ENCODE measurements at regions not wholly inside any gene's neighbourhood (a gene's known extent, or its start where the extent isn't known, plus 50 kb on each side); places are given as distances from the start of the nearest gene placed in this dataset.
"Not testable (repeated sequence)": the region's sequence is repeated elsewhere in the genome, so short reads cannot be mapped to it uniquely, and the experiment has no call there.

- DNase-seq, result no peak
These were observed 207.5 kb downstream of the MN1 start for GRCh38 chr22:27594020-27594419.

GRCh38 chr22:27594474-27595134, 207.0 kb downstream of the MN1 start:
- no peak for DNase-seq

- no peak for DNase-seq
These were observed 205.3 kb downstream of the MN1 start for GRCh38 chr22:27596133-27596870.

GRCh38 chr22:27597703-27598444, 203.7 kb downstream of the MN1 start:
- no peak for DNase-seq

- no peak for DNase-seq
These were observed 202.8 kb downstream of the MN1 start for GRCh38 chr22:27598792-27599191.

GRCh38 chr22:27601195-27601594, 200.4 kb downstream of the MN1 start:
- DNase-seq, result no peak

- DNase-seq, result no peak
These were observed 199.2 kb downstream of the MN1 start for GRCh38 chr22:27602390-27602789.

GRCh38 chr22:27603111-27603799, 198.3 kb downstream of the MN1 start:
- DNase-seq, result no peak

- no peak for DNase-seq
These were observed 197.8 kb downstream of the MN1 start for GRCh38 chr22:27603800-27604144.

GRCh38 chr22:27605390-27605789, 196.2 kb downstream of the MN1 start:
- no peak for DNase-seq

GRCh38 chr22:27607750-27608149, 193.8 kb downstream of the MN1 start:
- DNase-seq, result not testable (repeated sequence)

GRCh38 chr22:27609451-27609888, 192.1 kb downstream of the MN1 start:
- DNase-seq, result no peak

GRCh38 chr22:27610164-27610563, 191.4 kb downstream of the MN1 start:
- not testable (repeated sequence) for DNase-seq

GRCh38 chr22:27610863-27611786, 190.4 kb downstream of the MN1 start:
- DNase-seq, result no peak

GRCh38 chr22:27612115-27612514, 189.4 kb downstream of the MN1 start:
- DNase-seq, result no peak

- DNase-seq, result no peak
These were observed 188.2 kb downstream of the MN1 start for GRCh38 chr22:27613099-27614005.

- DNase-seq, result no peak
These were observed 187.4 kb downstream of the MN1 start for GRCh38 chr22:27614006-27614649.

- no peak for DNase-seq
These were observed 186.9 kb downstream of the MN1 start for GRCh38 chr22:27614650-27615007.

- no peak for DNase-seq
These were observed 186.1 kb downstream of the MN1 start for GRCh38 chr22:27615408-27615807.

- DNase-seq, result no peak
These were observed 185.5 kb downstream of the MN1 start for GRCh38 chr22:27616033-27616432.

Measured in activated effector memory CD4-positive, alpha-beta T cell treated with anti-CD3 and anti-CD28 coated beads, Interleukin-2, amount 50 U/mL, for 16 hours (primary cell).